Upper lobe of right lung (tissue), 1 donor: ENCODE measurements at regions not wholly inside any gene's neighbourhood (a gene's known extent, or its start where the extent isn't known, plus 50 kb on each side); places are given as distances from the start of the nearest gene placed in this dataset.

Experiments
- ATAC-seq: fragments of 200-7000 bp; cut with Tn5 transposase; one replicate; pipeline ENCODE4 v1.9.1; 2020; ENCODE audit warnings: mild to moderate bottlenecking, moderate library complexity
- DNase-seq: peaks from one replicate; pipeline ENCODE4 v3.0.0-alpha.2; 2020
- H3K27ac ChIP-seq: fragments of 200-600 bp; one replicate; pipeline ENCODE4 v1.8.0; 2022
- H3K27me3 ChIP-seq: fragments of 200-600 bp; one replicate; pipeline ENCODE4 v1.8.0; 2022; ENCODE audit warnings: mild to moderate bottlenecking
- H3K36me3 ChIP-seq: fragments of 200-600 bp; one replicate; pipeline ENCODE4 v1.8.0; 2022
- H3K4me1 ChIP-seq: fragments of 200-600 bp; one replicate; pipeline ENCODE4 v1.8.0; 2022
- H3K4me3 ChIP-seq: fragments of 200-600 bp; one replicate; pipeline ENCODE4 v1.8.0; 2022; ENCODE audit warnings: mild to moderate bottlenecking
- H3K9me3 ChIP-seq: fragments of 200-600 bp; one replicate; pipeline ENCODE4 v1.8.0; 2022
- intact Hi-C: fragments of 100-400 bp; cut with DNase I; formaldehyde crosslinking; loops from one replicate; pipeline ENCODE4 v1.11.0; 2022
- TF ChIP-seq, protein P1 (sequence below): fragments of 200-600 bp; IDR thresholded peaks from one replicate; pipeline ENCODE4 v1.8.0; 2022; ENCODE audit warnings: antibody characterized with exemption
- donor health status: DM: no; HTN: yes; CAD: no; lungs with severe emphysema.

DNA sequence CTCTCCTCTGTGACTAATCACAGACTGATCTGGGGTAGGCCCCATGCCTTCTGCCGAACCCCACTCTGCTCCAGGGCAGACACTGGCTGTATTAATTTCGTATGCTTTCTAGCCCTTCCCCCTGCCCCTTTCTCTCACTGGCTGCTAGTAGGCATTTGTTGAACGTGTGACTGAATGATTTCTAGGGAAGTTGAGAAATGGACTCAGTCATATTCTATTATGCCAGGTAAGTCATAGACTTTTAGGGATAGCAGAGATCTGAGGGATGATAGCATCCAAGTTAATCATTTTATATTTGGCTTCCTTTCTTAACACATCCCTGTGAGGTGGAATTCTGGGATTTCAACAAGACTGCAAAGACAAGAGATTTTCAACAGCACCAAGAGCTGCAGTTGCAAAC, 166.4 kb downstream of the FGF9 start:
- intact Hi-C loops: no loop called here
- no peaks in the 10 kb centered on the region for H3K36me3 ChIP-seq
- DNase-seq (no peak), ATAC-seq (no peak)
- H3K27ac ChIP-seq: no peak overlapping the region
- TF ChIP-seq, protein P1, sequence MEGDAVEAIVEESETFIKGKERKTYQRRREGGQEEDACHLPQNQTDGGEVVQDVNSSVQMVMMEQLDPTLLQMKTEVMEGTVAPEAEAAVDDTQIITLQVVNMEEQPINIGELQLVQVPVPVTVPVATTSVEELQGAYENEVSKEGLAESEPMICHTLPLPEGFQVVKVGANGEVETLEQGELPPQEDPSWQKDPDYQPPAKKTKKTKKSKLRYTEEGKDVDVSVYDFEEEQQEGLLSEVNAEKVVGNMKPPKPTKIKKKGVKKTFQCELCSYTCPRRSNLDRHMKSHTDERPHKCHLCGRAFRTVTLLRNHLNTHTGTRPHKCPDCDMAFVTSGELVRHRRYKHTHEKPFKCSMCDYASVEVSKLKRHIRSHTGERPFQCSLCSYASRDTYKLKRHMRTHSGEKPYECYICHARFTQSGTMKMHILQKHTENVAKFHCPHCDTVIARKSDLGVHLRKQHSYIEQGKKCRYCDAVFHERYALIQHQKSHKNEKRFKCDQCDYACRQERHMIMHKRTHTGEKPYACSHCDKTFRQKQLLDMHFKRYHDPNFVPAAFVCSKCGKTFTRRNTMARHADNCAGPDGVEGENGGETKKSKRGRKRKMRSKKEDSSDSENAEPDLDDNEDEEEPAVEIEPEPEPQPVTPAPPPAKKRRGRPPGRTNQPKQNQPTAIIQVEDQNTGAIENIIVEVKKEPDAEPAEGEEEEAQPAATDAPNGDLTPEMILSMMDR: no peak
- no peaks in the 10 kb centered on the region for H3K4me1 ChIP-seq
- no peaks in the 10 kb centered on the region for H3K9me3 ChIP-seq
- H3K4me3 ChIP-seq: no peak overlapping the region
- H3K27me3 ChIP-seq: no peaks in the 10 kb centered on the region

DNA sequence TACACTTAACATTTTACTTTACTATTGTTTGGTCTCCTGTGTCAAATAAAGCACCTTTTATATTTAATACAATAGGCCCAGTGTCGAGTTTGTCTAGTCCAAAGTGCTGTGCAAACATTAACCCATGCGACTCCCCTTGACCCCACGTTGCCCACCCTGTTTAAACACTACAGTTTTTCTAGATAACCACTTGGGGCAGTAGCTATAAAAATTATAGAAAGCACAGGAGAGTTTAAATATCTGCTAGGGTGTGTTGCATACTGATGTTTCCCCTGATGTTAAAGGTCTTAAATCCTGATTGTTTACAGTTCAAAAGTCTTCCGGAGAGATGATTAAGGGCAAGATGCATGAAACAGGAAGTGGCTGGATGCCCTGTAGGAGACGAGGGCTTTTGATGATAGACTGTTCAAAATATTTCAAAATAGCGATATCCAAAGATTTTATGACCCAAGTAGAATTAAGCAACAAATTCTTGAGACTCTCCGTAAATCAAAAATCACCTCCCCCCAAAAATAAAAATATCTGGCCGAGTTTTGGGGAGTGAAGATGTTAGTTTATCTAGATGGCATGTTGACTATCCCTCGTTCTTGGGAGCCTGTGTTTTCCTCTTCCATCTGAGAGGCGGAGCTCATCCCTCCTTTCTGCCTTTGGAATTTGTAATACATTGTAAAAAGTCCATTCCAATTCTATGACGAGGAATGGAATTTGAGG, 167.1 kb downstream of the FGF9 start:
- TF ChIP-seq, protein P1: no peak
- Histone ChIP-seq H3K9me3 (no peaks in the 10 kb centered on the region), H3K27ac (no peak overlapping the region), H3K36me3 (no peaks in the 10 kb centered on the region), H3K27me3 (no peaks in the 10 kb centered on the region), H3K4me3 (no peak overlapping the region), H3K4me1 (no peaks in the 10 kb centered on the region)
- DNase-seq (no peak), ATAC-seq (peak; percentile 17)
- intact Hi-C loops: no loop called here

DNA sequence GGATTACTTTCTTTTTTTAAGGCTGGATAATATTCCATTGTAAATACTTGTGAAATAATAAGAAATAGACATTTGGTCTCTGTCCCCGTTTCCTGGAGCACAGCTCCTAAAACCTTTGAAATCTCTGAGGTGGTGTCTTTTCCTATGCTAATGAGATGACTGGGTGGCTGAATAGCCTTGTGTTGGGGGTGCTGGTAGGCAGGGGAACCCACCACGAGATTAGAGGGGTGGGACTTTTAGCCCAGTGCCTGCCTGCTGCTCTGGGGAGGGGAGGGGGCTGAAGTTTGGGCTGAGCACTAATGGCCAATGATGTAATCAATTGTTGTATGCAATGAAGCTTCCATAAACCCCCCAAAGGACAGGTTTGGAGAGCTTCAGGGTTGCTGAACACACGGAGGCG, 175.7 kb downstream of the FGF9 start:
- intact Hi-C loops: no loop called here
- H3K27ac ChIP-seq: no peak overlapping the region
- H3K4me1 ChIP-seq: peaks cover 5% of the 10 kb centered on the region
- H3K27me3 ChIP-seq: no peaks in the 10 kb centered on the region
- no peak overlapping the region for H3K4me3 ChIP-seq
- H3K36me3 ChIP-seq: no peaks in the 10 kb centered on the region
- TF ChIP-seq, protein P1: no peak
- no peak for DNase-seq
- H3K9me3 ChIP-seq: no peaks in the 10 kb centered on the region
- no peak for ATAC-seq

GRCh38 chr13:21849323-21849722, 178.4 kb downstream of the FGF9 start:
- Histone ChIP-seq H3K36me3 (no peaks in the 10 kb centered on the region), H3K4me3 (no peak overlapping the region), H3K4me1 (peaks cover 5% of the 10 kb centered on the region), H3K27ac (no peak overlapping the region), H3K27me3 (no peaks in the 10 kb centered on the region), H3K9me3 (no peaks in the 10 kb centered on the region)
- ATAC-seq (peak; percentile 86), DNase-seq (no peak)
- intact Hi-C loops: no loop called here
- TF ChIP-seq, protein P1: peak; percentile 66

- no peak overlapping the region for H3K27ac ChIP-seq
- peak; percentile 19 for ATAC-seq
- no peak overlapping the region for H3K4me3 ChIP-seq
These were observed 179.4 kb downstream of the FGF9 start for GRCh38 chr13:21850013-21851006.

More at GRCh38 chr13:21850013-21851006, 179.4 kb downstream of the FGF9 start:
- DNase-seq: no peak
- H3K36me3 ChIP-seq: no peaks in the 10 kb centered on the region
- H3K4me1 ChIP-seq: peaks cover 5% of the 10 kb centered on the region
- intact Hi-C loops: no loop called here
- H3K9me3 ChIP-seq: no peaks in the 10 kb centered on the region
- no peaks in the 10 kb centered on the region for H3K27me3 ChIP-seq
- TF ChIP-seq, protein P1: no peak
